DOHH2 (cell line): ENCODE measurements at regions not wholly inside any gene's neighbourhood (a gene's known extent, or its start where the extent isn't known, plus 50 kb on each side); places are given as distances from the start of the nearest gene placed in this dataset.

Experiments used
- EZH2phosphoT487 ChIP-seq: fragments of 200-600 bp; sonication (generic); IDR thresholded peaks from 2 replicates; pipeline ENCODE4 v1.6.1; 2017; ENCODE audit warnings: borderline replicate concordance, mild to moderate bottlenecking, antibody characterized with exemption, low read length, moderate library complexity, mixed read lengths
- TF ChIP-seq, protein P1 (sequence below): fragments of 200-600 bp; sonication (generic); IDR thresholded peaks from one replicate; pipeline ENCODE4 v1.5.1; 2014; ENCODE audit warnings: antibody characterized with exemption, mild to moderate bottlenecking, low read depth, low read length; ENCODE audit not compliant: poor library complexity, severe bottlenecking

DNA sequence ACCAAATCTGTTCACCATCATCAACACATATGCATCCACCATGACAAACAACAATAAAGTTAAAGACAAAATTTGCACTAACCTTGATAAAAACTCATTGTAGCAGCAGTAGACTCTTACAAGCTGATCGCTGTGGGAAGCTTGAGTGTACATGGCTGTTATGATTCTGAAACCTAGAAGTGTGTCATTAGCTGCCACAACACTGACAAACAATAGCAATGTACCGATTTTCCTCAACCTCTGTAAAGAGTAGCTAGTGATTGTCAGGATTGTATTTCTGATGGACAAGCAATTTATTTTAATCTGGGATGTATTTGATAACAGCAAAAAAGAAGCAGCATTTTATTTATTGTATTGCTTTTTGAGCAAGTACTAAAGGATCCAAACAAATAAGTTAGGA is 1357.7 kb downstream of the ROBO1 start:
- TF ChIP-seq, protein P1, sequence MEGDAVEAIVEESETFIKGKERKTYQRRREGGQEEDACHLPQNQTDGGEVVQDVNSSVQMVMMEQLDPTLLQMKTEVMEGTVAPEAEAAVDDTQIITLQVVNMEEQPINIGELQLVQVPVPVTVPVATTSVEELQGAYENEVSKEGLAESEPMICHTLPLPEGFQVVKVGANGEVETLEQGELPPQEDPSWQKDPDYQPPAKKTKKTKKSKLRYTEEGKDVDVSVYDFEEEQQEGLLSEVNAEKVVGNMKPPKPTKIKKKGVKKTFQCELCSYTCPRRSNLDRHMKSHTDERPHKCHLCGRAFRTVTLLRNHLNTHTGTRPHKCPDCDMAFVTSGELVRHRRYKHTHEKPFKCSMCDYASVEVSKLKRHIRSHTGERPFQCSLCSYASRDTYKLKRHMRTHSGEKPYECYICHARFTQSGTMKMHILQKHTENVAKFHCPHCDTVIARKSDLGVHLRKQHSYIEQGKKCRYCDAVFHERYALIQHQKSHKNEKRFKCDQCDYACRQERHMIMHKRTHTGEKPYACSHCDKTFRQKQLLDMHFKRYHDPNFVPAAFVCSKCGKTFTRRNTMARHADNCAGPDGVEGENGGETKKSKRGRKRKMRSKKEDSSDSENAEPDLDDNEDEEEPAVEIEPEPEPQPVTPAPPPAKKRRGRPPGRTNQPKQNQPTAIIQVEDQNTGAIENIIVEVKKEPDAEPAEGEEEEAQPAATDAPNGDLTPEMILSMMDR = no peak
- no peak for TF ChIP-seq EZH2phosphoT487
